Kidney glomerular epithelial cell (primary cell): ENCODE measurements at regions not wholly inside any gene's neighbourhood (a gene's known extent, or its start where the extent isn't known, plus 50 kb on each side); places are given as distances from the start of the nearest gene placed in this dataset.
"Not testable (repeated sequence)": the region's sequence is repeated elsewhere in the genome, so short reads cannot be mapped to it uniquely, and the experiment has no call there.

ENCODE experiments used
- DNase-seq: peaks from one replicate; lab custom pipeline; 2025; lab: John Stamatoyannopoulos, UW

GRCh38 chr7:17558558-17559332 is 260.3 kb downstream of the AHR start:
- DNase-seq = peak; percentile 70

DNA sequence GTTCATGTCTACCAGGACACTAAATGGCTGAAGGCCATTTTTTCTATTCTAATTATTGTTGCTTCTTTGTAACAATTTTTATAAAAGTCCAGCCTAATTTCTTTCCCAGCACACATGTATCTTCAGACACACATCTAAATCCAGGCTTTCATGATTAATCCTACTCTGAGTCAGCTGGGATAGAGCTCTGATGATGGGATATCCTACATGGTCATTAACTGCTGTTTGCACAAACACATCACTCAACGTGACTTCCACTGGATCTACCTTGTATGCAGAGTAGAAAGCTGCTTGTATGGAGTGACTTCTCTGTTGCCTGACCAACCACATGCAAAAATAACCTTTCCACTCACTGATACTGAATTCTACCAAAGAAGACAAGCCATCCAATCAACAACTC is 260.9 kb downstream of the AHR start:
- peak; percentile 71 for DNase-seq

DNA sequence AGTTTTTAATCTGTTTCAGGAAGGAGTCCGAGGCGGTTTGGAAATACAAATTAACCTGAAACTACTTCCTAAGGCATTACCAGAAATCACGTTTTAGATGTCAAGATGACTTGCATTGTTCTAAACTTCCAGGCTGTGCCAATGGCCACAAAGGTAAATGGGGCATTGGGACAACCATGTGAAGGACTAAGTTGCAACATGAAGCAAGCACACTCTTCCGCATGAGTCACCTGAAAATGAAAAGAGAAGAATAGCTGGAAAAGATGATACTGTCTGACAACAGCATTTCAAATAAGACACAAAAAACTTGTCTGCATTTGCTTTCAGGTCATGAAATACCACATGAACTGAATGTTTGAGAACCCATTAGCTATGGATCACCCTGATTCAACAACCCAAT is 262.1 kb downstream of the AHR start:
- DNase-seq = no peak

- DNase-seq = no peak
Measured at GRCh38 chr7:17560966-17561365, 262.5 kb downstream of the AHR start.

DNA sequence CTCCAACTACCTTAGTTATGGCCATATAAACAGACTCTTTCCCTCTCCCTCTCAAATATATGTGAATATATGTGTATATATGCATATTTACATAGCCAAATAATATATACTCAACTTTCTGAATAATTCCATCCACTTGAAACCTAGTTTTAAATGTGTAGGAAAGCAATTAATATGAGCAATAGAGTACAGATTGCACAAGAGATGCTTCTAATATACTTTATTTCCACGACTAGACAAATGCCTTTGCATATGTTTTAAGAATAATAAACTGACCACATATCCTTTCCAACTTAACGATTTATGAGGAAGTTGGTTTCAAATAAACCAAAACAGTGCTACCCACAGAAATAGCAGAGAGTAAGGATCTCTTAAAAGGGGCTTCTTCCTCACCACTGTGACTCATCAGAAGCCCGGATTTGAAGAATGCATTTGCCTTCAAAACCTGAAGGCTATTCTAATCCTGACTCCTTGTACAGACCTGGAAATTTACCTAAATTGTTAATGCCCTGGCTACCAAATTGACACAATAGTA is 266.3 kb downstream of the AHR start:
- no peak for DNase-seq

DNA sequence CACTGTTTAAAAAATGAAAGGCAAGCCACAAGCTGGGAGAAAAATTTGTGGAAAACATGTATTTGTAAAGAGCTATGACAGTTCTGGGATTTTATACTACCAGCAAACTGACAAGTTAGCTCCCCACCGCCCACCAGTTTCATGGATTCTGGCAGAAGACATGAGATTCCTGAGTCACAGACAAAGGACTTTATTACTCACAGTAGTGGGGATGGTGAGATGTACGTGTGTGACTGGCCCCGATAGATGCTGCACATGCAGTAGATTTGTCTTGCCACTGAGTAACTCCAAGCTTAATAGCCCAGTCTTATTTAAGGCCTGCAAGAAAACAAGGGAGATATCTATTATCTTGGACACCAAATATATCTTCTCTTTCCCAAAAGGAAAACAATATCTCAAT is 281.7 kb downstream of the AHR start:
- peak; percentile 50 for DNase-seq

DNA sequence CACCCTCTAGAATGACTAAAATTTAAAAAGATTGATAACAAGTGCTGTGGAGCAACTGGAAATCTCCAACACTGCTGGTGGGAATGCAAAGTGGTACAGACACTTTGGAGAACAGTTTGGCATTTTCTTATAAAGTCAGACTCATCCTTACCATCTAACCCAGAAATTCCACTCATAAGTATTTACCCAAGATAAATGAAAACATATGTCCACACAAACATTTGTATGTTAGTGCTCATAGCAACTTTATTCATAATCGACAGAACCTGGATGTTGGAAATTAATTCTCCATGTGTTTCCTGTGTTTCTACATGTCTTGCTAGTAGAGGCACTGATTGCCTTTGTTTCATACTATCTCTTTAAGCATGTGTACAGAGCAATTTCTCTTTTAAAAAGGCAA is 282.4 kb downstream of the AHR start:
- DNase-seq = no peak

DNA sequence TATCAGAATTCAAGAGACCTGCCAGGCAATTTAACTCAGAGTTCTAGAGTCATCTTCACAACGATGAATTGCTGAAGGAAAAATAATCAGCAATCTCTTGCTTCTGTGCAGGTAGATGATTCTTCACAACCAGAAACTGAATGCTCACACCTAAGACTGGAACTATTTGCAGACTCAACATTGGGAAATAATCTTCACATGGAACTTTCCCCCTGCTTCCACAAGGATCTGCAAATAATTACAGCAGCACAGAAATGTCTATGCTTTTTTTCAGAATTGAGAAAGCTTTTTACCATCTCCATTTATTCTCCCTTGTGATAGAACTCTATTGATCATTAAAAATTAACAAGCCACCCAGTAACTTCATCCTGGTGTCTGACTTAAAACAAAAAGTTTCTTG is 282.8 kb downstream of the AHR start:
- no peak for DNase-seq

GRCh38 chr7:17582696-17583095 is 284.2 kb downstream of the AHR start:
- not testable (repeated sequence) for DNase-seq

- DNase-seq = no peak
Measured at GRCh38 chr7:17583786-17584185, 285.3 kb downstream of the AHR start.

GRCh38 chr7:17584822-17585221 is 286.4 kb downstream of the AHR start:
- no peak for DNase-seq

- no peak for DNase-seq
Measured at GRCh38 chr7:17586711-17587110, 288.3 kb downstream of the AHR start.

DNA sequence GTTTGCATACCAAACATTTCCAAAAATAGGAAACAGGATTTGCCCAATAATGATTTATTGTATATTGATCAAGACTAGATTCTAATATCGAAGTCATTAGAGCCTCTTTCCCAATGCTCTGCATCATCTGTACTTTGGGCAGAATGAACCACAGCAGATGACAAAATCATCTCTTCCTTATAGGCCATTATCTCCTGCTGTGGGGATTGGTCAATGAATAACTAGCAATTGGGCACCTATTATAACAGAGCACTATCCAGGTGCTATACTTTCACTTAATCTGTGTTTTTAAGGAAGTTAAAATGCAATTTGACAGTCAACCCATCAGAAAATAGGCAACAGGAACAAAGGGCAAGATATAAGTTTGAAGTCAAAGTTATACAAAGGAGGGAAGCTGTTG is 290.3 kb downstream of the AHR start:
- DNase-seq = no peak

DNA sequence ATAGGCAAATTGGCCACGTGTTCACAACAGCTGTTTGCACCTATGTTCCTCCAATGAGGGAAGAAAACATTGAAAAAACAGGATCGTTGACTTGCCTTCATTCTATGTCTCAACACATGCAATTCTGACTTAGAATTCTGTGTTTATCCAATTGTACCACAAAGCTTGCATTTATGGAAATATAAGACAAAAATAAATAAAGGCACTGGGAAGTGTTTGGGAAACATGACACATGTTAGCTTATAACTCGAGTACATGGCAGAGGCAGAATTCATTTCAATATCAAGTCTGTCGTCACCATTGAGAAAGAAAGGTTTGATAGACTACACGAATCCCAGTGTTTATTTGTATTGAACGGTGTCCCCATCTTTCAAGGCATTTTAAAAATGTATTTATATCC is 291.2 kb downstream of the AHR start:
- DNase-seq = no peak

DNA sequence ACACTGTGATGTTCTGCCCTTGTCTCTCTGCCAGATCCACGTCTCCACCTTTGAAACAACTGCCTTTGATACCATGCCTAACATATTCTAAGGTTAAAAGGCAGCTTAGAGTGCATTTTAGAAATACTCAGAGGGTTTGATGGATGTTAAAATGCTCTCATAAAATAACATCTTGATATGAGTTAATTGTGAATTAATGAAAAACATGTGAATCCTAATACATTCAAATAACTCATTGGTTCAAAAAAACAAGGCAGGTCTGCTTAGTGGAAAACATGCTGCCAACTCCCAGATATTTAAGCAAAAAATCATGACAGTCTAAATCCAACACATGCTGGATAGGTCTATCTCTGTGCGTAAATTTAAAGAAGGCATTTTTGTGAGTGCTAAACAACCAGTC is 291.8 kb downstream of the AHR start:
- no peak for DNase-seq

GRCh38 chr7:17593819-17594419 is 295.5 kb downstream of the AHR start:
- DNase-seq = no peak

DNA sequence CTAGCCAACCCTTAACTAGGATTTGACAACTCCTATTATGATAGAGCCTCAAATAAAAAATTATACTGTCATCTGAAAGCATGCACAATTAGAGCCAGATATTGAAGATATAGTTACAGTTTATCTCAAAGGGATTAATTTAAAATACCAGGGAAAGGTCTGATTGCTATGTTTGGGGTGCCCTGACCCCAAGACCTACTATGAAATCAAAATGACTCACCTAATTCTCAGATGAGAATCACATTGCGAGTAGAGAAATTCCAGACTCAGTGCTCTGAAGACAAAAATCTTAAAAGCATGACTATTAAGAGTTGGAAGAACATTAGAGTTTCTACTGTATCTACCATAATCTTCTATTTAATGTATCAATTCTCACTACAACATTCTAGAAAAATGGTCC is 297.1 kb downstream of the AHR start:
- no peak for DNase-seq

GRCh38 chr7:17598305-17598704 is 299.9 kb downstream of the AHR start:
- no peak for DNase-seq

DNA sequence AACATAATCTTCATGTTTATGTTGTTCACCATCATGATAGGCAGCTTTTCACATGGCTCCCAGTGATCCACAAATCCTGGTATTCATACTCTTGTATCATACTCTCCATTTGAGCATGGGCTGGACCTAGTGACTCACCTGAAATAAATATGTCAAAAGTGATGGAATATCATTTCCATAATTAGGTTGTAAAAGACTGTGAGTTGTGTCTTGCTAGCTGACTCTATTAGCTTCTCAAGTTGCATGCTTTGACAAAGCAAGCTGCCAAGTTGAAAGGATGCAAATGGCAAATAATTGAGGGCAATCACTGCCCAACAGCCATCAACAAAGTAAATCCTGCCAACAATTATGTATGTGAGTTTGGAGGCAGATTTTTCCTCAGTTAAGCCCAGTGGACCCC is 300.4 kb downstream of the AHR start:
- DNase-seq = peak; percentile 30

DNA sequence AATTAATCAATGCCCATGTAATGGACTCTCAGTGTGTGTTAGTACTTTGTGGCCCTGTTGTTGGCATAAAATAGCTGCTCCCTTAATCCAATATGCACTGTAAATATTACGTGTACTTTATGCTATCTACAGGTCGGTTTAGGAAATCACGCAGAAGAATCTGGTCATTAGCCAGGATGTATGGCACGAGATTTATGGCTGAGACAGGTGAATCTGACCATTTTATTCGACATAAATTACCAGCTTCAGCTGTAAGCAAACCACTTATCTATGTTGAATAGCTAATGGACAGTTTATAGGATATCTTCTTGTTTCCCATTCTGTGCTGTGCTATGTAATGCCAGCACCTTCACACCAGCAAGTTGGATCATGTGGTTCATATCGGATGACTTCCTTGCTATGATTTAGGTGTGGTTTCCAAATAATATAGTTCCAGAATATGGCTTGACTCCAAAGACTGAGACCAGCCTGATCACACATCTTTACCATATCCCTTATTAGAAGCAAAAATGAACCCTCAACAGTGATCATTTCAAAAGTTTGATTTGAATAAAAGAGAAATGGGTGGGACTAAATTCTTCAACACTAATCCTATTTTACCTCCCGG is 301.4 kb downstream of the AHR start:
- DNase-seq = no peak

GRCh38 chr7:17600340-17600752 is 301.9 kb downstream of the AHR start:
- peak; percentile 91 for DNase-seq

GRCh38 chr7:17601921-17602320 is 303.5 kb downstream of the AHR start:
- no peak for DNase-seq

DNA sequence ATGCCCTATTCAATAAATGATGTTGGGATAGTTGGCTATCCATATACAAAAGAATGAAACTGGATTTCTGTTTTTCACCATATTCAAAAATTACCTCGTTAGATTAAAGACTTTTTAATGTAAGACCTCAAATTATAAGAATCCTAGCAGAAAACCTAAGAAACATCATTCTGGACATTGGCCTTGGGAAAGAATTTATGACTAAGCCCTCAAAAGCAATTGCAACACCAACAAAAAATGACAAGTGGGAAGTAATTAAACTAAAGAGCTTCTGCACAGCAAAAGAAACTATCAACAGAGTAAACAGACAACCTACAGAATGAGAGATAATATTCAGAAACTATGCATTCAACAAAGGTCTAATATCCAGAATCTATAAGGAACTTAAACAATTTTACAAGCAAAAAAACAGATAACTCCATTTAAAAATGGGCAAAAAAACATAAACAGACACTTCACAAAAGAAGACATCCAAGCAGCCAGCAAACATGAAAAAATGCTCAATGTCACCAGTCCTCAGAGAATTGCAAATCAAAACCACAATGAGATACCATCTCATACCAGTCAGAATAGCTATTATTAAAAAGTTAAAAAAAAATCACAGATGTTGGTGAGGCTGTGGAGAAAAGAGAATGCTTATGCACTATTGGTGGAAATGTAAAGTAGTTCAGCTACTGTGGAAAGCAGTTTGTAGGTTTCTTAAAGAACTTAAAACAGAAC is 309.8 kb downstream of the AHR start:
- DNase-seq = no peak
